ENCODE measurements at regions not wholly inside any gene's neighbourhood (a gene's known extent, or its start where the extent isn't known, plus 50 kb on each side); places are given as distances from the start of the nearest gene placed in this dataset.
"Not testable (repeated sequence)": the region's sequence is repeated elsewhere in the genome, so short reads cannot be mapped to it uniquely, and the experiment has no call there.

DNA sequence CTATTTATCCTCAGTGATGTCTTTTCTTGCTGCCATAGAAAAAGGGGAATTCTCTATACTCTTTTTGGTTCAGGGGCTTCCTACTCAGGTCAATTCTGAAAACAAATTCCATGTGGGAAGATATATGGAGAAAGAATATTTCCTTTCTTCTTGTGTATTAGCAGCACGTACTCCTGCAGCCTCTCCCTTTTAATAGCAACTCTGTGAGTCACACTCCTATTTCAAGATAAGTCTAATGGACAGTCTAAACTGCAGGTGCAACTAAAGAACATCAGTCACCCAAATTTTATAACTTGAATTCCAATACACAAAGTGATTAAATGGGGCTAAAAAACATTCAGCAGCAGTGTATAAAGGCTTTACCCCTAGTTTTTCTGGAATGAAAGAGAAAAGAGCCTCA, 942.2 kb downstream of the CNTNAP5 start:
- no peak for DNase-seq

DNA sequence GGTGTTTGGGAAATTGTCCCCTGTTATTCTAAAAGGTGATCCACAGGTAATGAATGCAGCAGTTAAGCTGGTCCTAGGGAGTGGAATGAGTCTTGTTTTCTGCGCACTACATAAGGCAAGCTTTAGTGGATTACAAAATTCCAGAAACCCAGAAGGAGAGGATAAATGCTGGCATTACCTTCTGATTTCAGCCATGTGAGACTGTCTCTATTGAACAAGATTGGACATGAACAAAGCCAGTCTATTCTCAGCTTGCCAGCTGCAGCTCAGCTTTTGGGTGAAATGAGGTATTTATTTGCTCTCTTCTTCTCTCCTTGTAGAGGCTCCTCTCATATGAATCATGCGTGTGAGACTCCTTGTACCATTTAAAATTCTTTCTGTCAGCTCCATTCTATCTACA, 944.9 kb downstream of the CNTNAP5 start:
- no peak for DNase-seq

DNA sequence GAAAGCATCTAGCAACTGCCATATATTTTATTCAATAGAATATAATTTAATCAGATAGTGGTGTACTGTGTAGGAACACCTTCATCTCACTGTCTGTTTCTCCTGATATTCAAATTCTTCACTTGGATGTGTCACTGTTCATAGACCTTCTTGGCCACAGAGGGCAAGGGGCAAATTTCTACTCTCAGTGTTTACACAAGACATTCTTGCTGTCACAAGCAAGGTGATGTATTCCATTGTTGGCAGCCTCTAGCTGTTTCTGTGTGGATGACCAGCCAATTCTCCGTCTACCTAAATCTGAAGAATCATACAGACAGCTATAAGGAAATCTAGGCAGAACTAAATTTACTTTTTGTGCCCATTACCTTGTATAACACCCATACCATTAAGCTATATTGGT, 948.3 kb downstream of the CNTNAP5 start:
- DNase-seq = no peak

DNA sequence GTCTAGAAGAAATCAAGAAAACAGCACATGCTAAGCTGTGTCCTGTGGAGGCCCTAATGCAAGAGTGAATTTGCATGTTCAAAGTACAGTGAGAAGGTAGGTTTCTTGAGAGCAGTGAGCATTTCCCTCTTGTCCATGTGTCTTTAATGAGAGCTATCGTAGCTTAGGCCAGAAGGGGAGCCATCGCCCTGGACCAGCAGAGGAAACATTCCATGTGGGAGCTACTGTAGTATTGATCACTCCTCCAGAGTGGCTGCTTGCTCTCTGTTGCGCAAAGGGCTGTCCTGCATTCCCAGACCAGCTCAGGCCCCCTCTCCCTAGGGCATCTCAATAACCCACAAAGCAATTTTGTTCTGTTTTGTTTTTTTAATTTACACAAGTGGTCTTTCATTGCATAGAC, 950.1 kb downstream of the CNTNAP5 start:
- no peak for DNase-seq

DNA sequence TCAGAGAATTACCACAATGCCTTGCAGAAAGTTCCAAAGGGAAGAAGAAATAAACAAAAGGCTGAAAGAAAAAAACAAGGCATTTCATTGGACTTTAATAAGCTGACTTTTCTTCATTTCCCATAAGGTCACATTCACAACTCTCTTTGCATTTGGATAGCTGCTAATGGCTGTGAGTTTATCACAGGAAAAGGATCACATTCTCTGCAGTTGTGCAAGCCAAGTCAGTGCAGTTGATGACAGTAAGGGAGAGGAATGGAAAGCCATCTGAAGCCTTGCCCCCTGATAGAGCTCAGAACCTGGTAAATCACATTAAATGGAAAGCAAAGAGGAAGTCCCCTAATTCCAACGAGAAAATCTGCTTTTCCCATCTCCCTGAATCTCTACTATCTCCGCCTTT, 950.6 kb downstream of the CNTNAP5 start:
- no peak for DNase-seq

DNA sequence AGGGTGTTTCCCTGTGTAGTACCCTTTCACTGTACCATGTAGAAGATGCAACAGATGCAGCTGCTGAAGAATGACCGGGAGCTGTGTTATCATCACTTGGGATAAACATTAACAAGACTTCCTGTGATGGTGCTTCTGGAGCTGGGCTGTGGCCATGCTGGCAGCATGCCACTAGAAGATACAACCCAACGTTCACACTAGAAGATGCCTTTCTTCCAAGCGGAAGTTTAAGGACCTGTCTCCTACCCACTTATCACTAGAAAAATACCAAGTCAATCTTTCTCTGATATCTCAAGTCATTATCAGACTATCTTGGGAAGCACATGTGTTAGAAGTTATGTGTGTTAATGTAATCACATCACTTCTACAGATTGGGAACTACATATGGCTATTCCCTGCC, 953.5 kb downstream of the CNTNAP5 start:
- no peak for DNase-seq

DNA sequence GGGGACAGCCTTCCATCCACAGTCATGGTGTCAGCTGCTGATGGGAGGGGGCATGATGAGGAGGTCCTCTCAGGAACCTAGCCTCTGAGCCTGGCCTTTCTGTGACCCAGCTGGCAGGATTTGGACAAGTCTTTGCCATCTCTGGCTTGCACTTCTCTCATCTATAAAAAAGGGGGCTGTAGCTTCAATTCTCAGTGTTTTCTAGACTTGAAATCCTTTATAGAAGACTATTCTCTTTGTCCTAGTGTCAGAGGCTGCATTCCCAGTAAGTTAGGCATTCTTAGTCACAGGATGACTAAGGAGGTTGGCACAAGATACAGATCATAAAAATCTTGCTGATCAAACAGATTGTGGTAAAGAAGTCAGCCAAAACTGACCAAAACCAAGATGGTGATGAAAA, 958.5 kb downstream of the CNTNAP5 start:
- no peak for DNase-seq

DNA sequence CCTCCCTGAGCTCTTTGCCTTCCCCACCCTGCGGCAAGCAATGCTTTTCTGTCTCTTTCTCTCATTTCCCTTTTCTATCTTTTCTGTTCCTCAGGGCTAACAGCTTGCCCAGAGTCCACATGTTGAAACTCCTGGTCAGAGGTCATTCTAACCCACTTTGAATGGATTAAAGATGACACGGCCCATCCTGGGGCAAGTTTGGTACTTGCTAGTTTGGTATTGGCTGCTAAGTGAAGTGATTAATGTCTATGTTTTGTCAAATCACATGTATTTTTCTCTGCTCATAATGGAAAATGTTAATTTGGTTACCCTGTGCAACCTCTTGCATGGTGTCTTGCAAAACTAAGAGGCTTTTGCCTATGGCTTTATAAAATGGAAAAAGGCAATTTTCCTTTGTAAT, 960.2 kb downstream of the CNTNAP5 start:
- no peak for DNase-seq

DNA sequence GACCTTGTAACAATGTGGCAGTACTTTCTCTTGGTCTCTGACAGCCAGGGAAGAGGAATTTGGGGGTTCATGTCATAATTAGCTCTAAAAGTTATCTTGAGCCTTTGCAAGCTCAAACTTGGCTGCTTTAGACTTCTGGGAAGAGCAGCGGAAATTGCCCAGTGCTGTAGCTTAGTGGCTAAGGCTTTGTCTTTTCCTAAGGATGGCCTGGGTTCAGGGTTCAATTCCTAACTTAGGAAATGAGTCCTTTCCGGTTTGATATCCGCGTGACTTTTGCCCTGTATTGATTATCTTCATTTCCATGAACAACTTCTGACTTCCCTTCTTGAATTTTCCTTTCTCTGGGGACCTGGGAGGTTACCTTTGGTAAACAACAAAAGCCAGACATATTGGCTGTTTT, 961.0 kb downstream of the CNTNAP5 start:
- no peak for DNase-seq

DNA sequence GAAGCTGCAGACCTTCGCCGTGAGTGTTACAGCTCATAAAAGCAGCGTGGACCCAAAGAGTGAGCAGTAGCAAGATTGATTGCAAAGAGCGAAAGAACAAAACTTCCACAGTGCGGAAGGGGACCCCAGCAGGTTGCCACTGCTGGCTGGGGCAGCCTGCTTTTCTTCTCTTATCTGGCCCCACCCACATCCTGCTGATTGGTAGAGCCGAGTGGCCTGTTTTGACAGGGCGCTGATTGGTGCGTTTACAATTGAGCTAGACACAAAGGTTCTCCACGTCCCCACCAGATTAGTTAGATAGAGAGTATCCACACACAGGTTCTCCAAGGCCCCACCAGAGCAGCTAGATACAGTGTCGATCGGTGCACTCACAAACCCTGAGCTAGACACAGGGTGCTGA, 961.8 kb downstream of the CNTNAP5 start:
- DNase-seq = not testable (repeated sequence)

DNA sequence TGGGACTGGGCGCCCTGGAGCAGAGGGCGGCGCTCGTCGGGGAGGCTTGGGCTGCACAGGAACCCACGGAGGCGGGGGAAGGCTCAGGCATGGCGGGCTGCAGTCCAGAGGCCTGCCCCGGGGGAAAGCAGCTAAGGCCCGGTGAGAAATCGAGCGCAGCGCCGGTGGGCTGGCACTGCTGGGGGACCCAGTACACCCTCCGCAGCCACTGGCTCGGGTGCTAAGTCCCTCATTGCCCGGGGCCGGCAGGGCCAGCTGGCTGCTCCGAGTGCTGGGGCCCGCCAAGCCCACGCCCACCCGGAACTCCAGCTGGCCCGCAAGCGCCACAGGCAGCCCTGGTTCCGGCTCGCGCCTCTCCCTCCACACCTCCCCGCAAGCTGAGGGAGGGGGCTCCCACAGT, 962.3 kb downstream of the CNTNAP5 start:
- not testable (repeated sequence) for DNase-seq

DNA sequence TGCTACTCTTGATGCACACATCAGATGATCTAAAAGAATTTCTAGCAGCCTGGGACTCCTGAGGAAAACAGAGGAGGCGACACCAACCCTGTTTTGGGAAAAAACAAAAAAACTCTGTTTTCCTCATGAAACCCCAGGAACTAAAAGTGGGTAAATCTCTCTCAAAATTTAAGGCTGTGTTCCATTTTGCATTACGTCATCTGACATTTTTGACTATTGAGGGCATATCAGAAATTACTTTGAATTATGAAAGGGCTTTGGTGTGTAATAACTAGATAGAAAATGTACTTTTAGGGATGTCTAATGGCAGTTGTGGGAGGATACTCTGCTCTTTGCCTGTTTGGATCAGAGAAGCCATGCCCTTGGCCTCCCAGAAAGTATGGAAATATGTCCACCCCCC, 963.0 kb downstream of the CNTNAP5 start:
- DNase-seq = no peak

DNA sequence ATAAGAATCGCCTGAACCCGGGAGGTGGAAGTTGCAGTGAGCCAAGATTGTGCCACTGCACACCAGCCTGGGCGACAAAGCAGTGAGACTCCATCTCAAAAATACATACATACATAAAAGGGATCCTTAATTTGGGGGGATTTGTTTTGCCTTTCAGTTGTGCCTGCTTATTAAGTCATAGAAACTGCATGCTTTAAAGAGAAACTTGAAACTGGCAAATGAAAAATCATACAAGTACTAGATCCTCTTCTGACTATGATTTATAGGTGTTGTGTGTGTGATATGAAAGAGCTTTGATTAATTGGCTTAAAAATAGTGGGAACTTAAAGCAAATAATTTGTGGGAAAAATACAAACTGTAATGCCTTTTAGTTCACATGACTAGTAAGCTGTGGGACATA, 963.7 kb downstream of the CNTNAP5 start:
- DNase-seq = no peak

DNA sequence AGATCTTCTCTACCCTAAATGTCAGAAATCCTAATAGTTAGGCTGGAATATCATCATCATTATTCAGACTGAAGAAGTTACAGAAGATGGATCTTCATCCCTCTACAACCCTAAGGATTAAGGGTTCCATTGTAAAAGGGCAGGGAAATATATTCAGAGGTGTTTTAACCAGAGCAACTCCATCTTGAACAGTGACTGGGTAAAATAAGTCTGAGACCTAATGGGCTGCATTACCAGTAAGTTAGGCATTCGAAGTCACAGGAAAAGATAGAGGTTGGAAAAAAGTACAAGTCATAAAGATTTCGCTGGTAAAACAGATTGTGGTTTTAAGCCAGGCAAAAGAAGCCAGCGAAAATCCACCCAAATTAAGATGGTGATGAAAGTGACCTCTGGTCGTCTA, 968.7 kb downstream of the CNTNAP5 start:
- DNase-seq = no peak

DNA sequence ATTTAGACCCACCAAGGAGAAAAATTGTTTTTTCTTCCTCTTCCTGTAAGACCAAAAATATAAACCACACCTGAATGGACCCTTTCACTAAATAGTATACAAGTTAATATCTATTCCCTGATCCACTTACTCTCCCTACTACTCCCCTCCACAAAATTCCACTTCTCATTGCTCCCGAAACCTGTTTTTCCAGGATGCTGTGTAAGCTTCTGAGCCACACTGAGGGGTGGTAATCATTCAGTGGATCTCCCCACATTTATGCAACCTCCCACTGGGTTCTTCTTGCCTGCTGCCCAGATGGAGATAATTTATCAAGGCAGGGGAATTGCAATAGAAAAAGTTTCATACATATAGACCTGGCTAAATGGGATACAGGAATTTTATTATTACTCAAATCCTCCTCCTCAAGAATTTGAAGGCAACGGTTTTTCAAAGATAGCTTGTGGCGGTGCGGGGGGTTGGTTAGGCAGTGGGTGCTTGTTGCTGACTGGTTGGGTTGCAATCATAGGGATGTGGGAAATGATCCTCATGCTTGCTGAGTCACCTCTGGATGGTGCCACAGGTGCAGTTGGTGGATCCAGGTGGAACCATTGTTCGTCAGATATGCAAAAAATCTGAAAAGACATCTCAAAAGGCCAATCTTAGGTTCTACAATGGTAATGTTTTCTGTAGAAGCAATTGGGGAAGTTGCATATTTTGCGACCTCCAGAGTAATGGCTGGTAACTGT, 970.3 kb downstream of the CNTNAP5 start:
- DNase-seq = no peak

DNA sequence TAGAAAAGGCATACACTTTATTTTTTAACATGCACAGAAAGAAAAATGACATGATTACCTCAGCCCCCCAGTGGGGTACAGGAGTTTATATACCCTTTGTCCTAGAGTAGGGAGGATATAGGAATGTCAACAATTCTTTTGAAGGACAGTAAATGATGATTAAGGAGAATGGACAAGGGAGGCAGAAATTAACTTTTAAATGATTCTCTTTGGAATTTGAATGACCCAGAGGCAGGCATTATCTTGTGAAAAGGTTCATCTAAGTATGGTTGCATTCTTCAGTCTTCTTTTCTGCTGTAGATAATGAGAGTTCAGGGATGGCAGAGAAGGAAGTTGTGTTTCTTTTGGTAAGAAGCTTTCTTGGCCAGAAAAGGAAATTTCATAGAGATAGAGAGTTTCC, 971.3 kb downstream of the CNTNAP5 start:
- no peak for DNase-seq

DNA sequence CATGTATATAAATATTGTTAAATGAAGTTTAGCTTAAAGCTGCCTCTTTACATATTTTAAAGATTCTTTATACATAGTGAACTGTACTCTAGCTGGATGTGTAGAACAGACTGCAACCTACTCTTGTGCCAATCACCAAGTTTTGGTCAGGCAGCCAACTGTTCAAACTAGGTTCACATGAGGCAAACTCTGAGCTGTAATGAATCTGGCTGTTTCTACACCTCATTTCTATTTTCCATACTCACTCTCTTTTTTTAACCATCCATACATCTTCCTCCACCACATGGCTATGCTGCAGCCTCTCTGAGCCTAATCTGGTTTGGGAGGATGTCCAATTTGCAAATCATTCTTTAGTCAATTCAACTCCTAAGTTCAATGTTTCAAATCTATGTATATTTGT, 974.8 kb downstream of the CNTNAP5 start:
- DNase-seq = no peak

DNA sequence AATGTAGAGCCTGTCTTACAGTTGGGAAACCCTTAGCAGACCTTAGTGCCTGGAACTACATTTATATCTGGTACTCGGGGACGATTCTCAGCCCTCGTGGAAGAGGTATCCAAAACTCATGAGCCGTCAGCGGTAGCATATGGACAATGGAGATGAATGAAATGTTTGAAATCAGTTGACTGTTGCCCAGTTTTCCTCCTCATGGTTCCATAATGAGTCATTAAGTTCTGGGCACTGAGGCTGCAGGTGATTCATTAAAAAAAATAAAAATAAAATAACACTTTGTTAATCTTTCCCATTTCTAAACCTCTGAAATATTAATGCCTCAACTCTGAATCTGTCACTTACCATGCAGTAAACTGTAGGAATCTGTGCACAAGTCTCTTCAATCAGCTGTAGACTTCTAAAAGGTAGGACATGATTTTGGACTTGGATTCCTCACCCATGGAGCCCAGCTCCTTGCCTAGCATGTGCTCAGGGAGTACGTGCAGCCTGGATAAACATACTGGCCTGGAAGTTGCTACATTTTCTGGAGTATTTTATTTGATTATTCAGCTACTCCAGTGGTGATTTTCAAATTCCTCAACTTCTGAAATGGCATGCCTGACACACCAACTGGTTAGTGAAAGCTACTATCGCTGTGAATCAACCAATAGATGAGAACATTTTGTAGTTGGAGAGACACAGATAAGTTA, 979.2 kb downstream of the CNTNAP5 start:
- DNase-seq = no peak

DNA sequence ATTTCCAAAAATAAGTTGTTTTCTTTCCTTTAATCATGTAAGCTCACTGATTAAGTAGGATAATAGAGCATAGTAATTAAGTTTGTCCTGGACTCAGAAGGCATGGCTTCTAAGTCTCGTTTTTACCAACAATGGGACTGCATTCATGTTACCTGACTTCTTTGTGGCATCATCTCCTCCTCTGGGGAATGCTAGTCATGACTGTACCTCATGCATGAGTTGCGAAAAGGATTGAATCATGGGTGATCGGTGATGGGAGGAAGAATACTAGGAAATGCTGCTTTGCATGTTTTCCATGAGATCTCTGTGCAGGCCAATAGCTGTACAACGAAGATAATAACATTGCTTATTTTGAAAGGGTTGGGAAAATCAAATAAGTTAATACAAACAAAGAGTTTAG, 981.6 kb downstream of the CNTNAP5 start:
- DNase-seq = no peak

DNA sequence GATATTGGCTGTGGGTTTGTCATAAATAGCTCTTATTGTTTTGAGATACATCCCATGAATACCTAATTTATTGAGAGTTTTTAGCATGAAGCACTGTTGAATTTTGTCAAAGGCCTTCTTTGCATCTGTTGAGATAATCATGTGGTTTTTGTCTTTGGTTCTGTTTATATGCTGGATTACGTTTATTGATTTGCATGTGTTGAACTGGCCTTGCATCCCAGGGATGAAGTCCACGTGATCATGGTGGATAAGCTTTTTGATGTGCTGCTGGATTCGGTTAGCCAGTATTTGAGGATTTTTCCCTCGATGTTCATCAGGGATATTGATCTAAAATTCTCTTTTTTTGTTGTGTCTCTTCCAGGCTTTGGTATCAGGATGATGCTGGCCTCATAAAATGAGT, 1003.6 kb downstream of the CNTNAP5 start:
- DNase-seq = not testable (repeated sequence)

DNA sequence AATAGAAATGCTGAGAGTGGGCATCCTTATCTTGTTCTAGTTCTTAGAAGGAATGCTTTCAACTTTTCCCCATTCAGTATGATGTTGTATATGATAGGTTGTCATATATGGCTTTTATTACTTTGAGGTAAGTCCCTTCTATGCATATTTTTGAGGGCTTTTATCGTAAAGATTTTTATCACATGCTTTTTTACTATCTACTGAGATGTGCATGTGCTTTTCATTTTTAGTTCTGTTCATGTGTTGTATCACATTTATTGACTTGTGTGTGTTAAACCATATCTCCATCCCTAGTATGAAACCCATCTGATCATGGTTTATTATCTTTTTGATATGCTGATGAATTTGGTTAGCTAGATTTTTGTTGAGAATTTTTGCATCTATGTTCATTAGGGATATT, 1008.8 kb downstream of the CNTNAP5 start:
- DNase-seq = no peak

DNA sequence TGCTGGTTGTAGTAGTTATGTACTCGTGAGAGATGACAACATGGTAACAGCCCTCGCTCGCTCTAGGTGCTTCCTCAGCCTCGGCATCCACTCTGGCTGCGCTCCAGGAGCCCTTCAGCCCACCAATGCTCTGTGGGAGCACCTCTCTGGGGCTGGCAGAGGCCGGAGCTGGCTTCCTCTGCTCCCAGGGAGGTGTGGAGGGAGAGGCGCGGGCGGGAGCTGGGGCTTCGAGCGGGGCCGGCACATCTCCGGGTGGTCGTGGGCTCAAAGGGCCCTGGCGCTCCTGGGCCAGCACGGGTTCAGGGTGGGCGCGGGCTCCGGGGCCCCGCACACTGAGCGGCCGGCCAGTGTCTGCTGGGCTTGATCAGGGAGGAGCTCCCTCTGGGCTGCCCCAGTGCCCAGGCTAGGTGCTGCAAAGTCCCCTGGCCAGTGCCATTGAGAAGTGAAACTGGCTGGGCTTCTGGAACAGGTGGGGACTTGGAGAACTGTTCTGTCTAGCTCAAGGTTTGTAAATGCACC, 1012.1 kb downstream of the CNTNAP5 start:
- no peak for DNase-seq

DNA sequence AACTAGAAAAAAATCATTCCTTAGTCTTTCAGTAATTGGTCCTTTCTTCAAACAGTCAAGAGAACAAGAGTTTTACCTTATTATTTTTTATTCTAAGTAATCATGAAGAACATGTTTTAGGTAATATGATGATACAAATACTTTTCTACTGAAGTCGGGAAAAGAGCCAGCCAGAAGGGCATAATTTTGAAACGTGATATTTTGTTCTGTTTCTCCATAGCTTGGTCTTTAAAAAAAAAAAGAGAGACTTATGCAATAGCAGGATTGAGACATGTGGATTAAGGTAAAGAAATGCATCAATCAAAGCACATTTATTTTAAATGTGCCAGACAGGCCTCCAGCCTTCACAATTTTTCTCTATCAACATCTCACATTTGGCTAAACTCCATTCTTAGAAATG, 1016.8 kb downstream of the CNTNAP5 start:
- DNase-seq = no peak

DNA sequence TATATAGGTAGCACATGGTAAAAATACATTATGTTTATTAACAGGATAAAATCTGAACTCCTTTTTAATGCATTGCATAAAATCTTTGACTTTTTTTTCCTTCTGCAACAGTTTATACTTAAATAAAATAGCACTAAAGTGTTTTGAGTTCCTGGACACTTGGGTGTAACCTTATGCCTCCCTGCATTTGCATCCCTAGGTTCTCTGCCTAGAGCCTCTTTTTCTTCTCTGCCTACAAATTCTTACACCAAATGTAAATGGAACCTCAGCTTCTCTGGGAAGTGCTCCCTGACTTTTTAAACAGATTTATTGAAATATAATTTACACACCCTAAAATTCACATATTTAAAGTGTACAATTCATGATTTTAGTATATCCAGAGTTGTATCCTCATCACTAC, 1017.6 kb downstream of the CNTNAP5 start:
- DNase-seq = no peak

All from activated CD4-positive, CD25-positive, alpha-beta regulatory T cell treated with anti-CD3 and anti-CD28 coated beads, Interleukin-2, amount 50 U/mL, for 72 hours (primary cell).